ENCODE measurements at regions not wholly inside any gene's neighbourhood (a gene's known extent, or its start where the extent isn't known, plus 50 kb on each side); places are given as distances from the start of the nearest gene placed in this dataset.
A peak's percentile ranks its signal among the peaks of the same experiment; 100 is the strongest.

- TF ChIP-seq CTCF (IDR thresholded peaks at IDR 0.05; ENCODE audit: low read depth, low read length), result no peak
- DNase-seq (ENCODE audit: low read depth in 2 of 2), result peak; percentile 30 to 74
Observed at GRCh38 chr11:19499026-19499669, 213.5 kb upstream of the NAV2 start.

GRCh38 chr11:19493446-19494213 is 219.0 kb upstream of the NAV2 start:
- DNase-seq (ENCODE audit: low read depth in 2 of 2), result peak in 1 of 2 donors; percentile 25
- TF ChIP-seq CTCF (IDR thresholded peaks at IDR 0.05; ENCODE audit: low read depth, low read length), result no peak
- no peak overlapping the region for H3K4me3 ChIP-seq (replicated peaks in 1 of 2; ENCODE audit: low read depth in 2 of 2, low read length in 2 of 2)

More at GRCh38 chr11:19499026-19499669, 213.5 kb upstream of the NAV2 start:
- no peak overlapping the region for H3K4me3 ChIP-seq (replicated peaks in 1 of 2; ENCODE audit: low read depth in 2 of 2, low read length in 2 of 2)

GRCh38 chr11:19482319-19483100 is 230.1 kb upstream of the NAV2 start:
- DNase-seq (ENCODE audit: low read depth in 2 of 2), result no peak
- H3K4me3 ChIP-seq (replicated peaks in 1 of 2; ENCODE audit: low read depth in 2 of 2, low read length in 2 of 2), result no peak overlapping the region
- no peak for TF ChIP-seq CTCF (IDR thresholded peaks at IDR 0.05; ENCODE audit: low read depth, low read length)

GRCh38 chr11:19480540-19480939 is 232.1 kb upstream of the NAV2 start:
- TF ChIP-seq CTCF (IDR thresholded peaks at IDR 0.05; ENCODE audit: low read depth, low read length), result no peak
- no peak for DNase-seq (ENCODE audit: low read depth in 2 of 2)
- no peak overlapping the region for H3K4me3 ChIP-seq (replicated peaks in 1 of 2; ENCODE audit: low read depth in 2 of 2, low read length in 2 of 2)

- DNase-seq (ENCODE audit: low read depth in 2 of 2), result no peak
- no peak for TF ChIP-seq CTCF (IDR thresholded peaks at IDR 0.05; ENCODE audit: low read depth, low read length)
- no peak overlapping the region for H3K4me3 ChIP-seq (replicated peaks in 1 of 2; ENCODE audit: low read depth in 2 of 2, low read length in 2 of 2)
Observed at GRCh38 chr11:19478891-19479290, 233.7 kb upstream of the NAV2 start.

- no peak overlapping the region for H3K4me3 ChIP-seq (replicated peaks in 1 of 2; ENCODE audit: low read depth in 2 of 2, low read length in 2 of 2)
- DNase-seq (ENCODE audit: low read depth in 2 of 2), result no peak
- TF ChIP-seq CTCF (IDR thresholded peaks at IDR 0.05; ENCODE audit: low read depth, low read length), result no peak
Observed at GRCh38 chr11:19474954-19475721, 234.4 kb upstream of the E2F8 start.
